Right lobe of liver (tissue), 6 donors: ENCODE measurements at regions not wholly inside any gene's neighbourhood (a gene's known extent, or its start where the extent isn't known, plus 50 kb on each side); places are given as distances from the start of the nearest gene placed in this dataset.

ENCODE experiments used
- ATAC-seq, 4 donors: fragments of 200-7000 bp; cut with Tn5 transposase; one replicate each; pipeline ENCODE4 v1.9.1; 2020; ENCODE audit warnings: mild to moderate bottlenecking in 4 of 4, moderate library complexity in 4 of 4
- DNase-seq, 3 donors: peaks; one replicate each; pipeline ENCODE4 v3.0.0-alpha.2; 2020
- H3K27ac ChIP-seq, 3 donors: fragments of 200-600 bp; one replicate each; pipeline ENCODE4 v1.8.0; 2022
- H3K27me3 ChIP-seq, 2 donors: fragments of 200-600 bp; one replicate each; pipeline ENCODE4 v1.8.0; 2022
- H3K36me3 ChIP-seq, 4 donors: fragments of 200-600 bp; sonication (generic) in 1 of 4; one replicate each; pipeline versions ENCODE4 v1.5.1 to v1.8.0; 2017 to 2022; ENCODE audit warnings: control low read depth in 1 of 4
- H3K4me1 ChIP-seq, 4 donors: fragments of 200-600 bp; sonication (generic) in 1 of 4; one replicate each; pipeline versions ENCODE4 v1.5.1 to v1.8.0; 2017 to 2022; ENCODE audit warnings: control low read depth in 1 of 4
- H3K4me3 ChIP-seq, 3 donors: fragments of 200-600 bp; one replicate each; pipeline ENCODE4 v1.8.0; 2022
- H3K9me3 ChIP-seq, 4 donors: fragments of 200-600 bp; sonication (generic) in 1 of 4; one replicate each; pipeline versions ENCODE4 v1.5.1 to v1.8.0; 2017 to 2022; ENCODE audit warnings: control low read depth in 1 of 4
- CTCF ChIP-seq, 4 donors: fragments of 200-600 bp in 3 of 4; fragments of 450-650 bp in 1 of 4; IDR thresholded peaks; one replicate each; pipeline versions ENCODE4 v1.5.1 to v1.8.0; 2016 to 2022; ENCODE audit warnings: antibody characterized with exemption in 4 of 4, mild to moderate bottlenecking in 2 of 4
- POLR2A ChIP-seq: fragments of 450-650 bp; IDR thresholded peaks from one replicate; pipeline ENCODE4 v1.6.1; 2017; ENCODE audit warnings: antibody characterized with exemption, mild to moderate bottlenecking
- WGBS: methylation state at CpG from one replicate; pipeline ENCODE4 v1.1.6; 2018; ENCODE audit warnings: low coverage, low lambda C conversion rate; ENCODE audit not compliant: insufficient coverage; ENCODE audit errors: missing lambda C conversion rate; 5-methylcytosine and 5-hydroxymethylcytosine counted together
- intact Hi-C, 2 donors: fragments of 100-400 bp; cut with DNase I; formaldehyde crosslinking; loops; one replicate each; pipeline versions ENCODE4 v1.11.2 to v1.14.1; 2022
- donor health status: DM: no; HTN: yes; CAD: no.
- donor health status: DM: no; HTN: no; CAD: no.
- donor health status: DM: no; HTN: no; CAD: no.
- donor health status: DM: no; HTN: yes; CAD: no.
- donor health status: DM: no; HTN: yes; CAD: no.

GRCh38 chr4:155143512-155143911 lies 64.9 kb upstream of the NPY2R start:
- H3K4me3 ChIP-seq: no peak overlapping the region
- H3K4me1 ChIP-seq: no peaks in the 10 kb centered on the region
- H3K27ac ChIP-seq: no peak overlapping the region
- no peak for TF ChIP-seq POLR2A
- TF ChIP-seq CTCF (IDR thresholded peaks at IDR 0.05): no peak
- no peaks in the 10 kb centered on the region for H3K27me3 ChIP-seq
- WGBS: 36% methylated on average over 1 of the region's 1 CpG
- no peaks in the 10 kb centered on the region for H3K9me3 ChIP-seq
- ATAC-seq (no peak), DNase-seq (no peak)
- H3K36me3 ChIP-seq: no peaks in the 10 kb centered on the region
- intact Hi-C loops: no loop called here
